HPDE6-E6E7 (cell line): ENCODE measurements at regions not wholly inside any gene's neighbourhood (a gene's known extent, or its start where the extent isn't known, plus 50 kb on each side); places are given as distances from the start of the nearest gene placed in this dataset.
"Not testable (repeated sequence)": the region's sequence is repeated elsewhere in the genome, so short reads cannot be mapped to it uniquely, and the experiment has no call there.

Experiments used
- DNase-seq: peaks from one replicate; pipeline ENCODE4 v3.0.0; 2011; ENCODE audit warnings: missing footprints; ENCODE audit errors: extremely low spot score

DNA sequence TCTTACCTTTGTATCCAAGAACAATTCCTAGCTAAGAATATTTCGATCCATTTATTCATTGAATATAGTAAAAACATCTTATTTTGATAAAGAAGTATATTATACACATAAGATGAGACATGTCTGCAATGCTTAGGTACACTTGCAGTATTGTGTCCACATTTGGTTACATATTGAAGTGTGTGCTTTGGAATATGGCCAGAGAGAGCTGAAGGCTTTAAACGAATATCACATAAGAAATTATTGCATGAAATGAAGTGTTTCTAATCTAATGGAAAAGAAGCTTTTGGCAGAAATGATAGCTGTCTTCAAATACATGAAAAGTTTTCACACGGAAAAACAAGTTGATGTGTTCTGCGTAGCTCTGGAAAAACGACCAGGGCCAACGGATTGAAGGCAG is 516.1 kb upstream of the ZFP42 start:
- DNase-seq = no peak

DNA sequence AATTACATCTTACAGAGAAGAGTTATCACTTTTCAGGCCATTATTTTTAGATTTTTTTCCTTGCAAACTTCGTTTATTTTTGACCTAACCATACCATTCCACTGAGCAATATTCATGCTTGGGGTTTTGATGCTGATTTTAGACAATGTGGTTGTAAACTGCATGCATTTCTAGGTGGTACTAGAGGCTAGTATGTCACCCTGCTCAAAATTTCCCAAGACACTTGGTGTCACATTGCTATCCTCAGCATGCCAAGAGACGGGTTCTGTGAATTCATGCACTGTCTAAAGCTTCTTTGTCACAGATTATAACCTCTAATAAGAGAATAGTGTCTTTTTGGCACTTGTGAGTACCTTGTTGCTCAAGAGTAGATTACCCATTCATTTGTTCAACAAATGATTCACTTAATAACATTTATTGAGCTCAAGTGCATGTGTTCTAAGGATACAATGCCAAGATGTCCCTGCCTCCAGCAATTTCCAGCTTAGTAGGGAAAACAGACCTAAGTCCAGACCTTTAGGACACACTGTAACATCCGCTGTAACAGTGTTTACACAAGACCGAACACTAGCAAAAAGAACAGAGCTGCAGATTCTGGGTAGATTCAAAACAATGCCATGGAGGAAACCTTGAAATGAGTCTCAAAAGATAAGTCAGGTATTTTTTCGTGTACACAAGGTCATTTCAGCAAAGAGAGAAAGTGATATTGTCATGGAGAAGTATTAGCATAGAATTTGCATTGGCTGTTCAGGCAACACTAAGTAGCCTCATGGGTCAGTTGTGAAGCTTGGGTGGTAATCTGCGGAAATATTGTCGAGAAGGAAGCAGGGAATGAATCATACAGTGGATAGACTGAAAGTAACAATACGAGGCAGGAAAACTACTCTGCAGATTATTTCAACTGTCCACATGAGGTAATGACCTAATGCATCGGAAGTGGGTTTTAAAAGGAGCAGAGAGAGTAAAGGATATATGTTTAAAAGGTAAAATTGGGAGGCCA is 515.1 kb upstream of the ZFP42 start:
- no peak for DNase-seq

DNA sequence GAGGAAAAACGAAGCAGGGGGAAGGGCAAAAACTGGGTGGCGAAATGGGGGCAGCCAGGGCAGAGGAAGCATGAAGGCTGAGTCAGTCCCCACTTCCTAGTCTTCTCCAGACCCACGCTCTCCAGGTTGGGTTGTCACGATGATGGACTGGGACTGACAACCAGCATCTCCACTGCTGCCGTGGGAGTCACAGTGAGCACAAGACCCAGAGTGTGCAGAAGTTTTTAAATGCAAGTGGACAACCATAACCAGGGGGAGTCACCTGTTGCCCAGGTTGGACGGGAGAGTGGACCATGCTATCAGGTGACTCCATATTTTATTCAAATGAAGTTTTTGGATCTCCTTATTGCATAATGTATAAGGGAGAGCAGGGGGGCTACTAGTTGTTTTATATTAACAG is 511.4 kb upstream of the ZFP42 start:
- DNase-seq = no peak

DNA sequence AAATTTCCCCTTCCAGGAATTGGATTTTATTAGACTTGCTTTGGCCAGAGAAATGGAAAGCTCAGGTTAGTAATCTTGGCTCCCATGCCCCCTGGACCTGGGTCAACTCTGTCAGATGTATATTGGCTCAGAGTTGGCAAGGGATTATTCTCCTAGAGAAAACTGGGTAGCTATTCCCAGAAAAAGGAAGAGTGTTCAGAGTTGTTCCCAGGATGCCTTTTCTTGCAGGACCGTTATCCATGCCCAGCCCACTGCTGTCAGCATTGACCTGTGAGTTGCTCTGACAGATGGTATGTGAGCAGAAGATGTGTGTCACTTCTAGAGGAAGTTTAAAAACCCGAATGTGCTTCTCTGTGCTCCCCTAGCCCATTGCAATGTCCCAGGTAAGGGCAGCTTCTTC is 509.9 kb upstream of the ZFP42 start:
- no peak for DNase-seq

DNA sequence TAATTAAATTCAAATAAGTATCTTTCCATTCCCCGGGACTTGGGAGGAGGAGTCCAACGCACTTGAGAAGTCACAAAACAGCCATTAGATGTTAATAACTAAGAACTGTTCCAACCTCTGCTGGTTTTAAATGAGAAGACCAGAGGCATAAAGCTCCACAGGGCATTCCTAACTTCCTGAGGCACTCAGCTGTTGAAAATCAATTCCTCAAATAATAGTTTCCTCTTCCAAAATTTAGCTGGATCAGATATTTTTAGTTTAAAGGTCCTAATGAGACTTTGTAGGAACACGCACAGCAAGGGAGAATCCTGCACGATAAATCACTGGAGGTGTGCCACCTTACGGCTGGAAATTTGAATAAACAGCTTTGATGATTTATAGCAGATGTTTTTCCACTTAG is 504.3 kb upstream of the ZFP42 start:
- no peak for DNase-seq

DNA sequence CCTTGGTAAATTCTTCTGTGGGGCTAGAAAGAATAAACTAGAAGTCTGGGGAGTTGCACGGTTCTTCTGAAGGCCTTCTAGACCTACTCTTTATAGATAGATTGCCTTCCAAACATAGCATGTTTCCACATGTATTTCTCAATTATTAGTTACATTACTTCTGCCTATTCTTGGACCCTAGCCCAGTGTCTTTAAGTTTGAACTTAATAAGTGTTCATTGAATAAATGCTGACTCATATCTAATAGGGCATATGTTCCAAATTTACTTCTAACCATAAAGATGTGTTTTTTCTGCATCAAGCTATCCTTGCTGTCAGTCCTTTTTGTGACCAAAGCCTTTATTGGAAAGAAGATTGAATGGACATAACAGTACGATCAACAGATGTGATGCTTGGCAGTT is 503.6 kb upstream of the ZFP42 start:
- no peak for DNase-seq

DNA sequence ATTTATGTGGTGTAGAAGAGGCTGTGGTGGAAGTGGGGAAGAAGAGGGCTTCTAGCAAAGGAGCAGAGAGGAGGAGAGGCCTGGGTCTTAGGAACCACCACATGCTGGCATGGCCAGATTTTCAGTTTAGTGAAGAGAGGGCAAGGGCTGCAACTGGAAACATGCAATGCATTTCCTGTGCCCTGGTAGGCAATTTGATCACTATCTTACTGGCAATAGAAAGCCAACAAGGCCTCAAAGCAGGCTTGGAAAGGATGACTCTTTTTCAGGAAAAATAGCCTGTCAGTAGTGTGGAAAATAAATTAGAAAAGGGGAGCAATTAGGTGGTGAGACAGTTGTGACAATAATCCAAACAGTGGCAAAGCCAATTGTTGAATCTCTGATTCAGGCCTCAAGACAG is 501.9 kb upstream of the ZFP42 start:
- DNase-seq = no peak

DNA sequence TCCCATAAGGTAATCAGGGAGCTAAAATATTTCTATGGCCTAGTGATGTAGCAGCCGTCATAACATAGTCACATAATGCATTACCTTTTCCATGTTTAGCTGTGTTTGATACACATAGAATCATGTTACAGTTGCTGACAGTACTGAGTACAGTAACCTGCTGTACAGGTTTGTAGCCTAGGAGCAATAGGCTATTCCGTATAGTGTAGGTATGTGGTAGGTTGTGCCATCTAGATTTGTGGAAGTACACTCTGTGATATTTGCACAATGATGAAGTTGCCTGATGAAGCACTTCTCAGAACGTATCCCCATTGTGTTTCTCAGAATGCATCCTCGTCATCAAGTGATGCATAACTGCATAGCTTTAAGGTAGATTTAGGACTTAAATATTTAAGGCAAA is 495.6 kb upstream of the ZFP42 start:
- no peak for DNase-seq

DNA sequence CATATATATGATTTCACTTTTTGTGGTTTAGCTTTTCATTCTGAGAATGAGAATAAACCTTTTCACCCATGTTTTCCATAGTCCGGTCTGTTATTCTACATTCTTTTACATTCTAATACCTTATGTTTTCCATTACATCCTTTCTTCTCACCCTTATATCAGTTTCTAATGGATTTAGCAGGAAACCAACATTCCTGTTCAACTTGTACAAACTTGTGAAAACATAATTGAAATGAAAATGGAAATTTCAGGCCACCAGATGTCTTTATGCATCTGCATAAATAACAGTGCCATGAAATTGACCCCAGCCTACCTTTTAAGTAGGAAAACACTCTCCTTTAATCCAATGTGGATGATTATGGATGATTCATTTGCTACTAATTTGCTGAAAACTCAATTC is 494.8 kb upstream of the ZFP42 start:
- no peak for DNase-seq

DNA sequence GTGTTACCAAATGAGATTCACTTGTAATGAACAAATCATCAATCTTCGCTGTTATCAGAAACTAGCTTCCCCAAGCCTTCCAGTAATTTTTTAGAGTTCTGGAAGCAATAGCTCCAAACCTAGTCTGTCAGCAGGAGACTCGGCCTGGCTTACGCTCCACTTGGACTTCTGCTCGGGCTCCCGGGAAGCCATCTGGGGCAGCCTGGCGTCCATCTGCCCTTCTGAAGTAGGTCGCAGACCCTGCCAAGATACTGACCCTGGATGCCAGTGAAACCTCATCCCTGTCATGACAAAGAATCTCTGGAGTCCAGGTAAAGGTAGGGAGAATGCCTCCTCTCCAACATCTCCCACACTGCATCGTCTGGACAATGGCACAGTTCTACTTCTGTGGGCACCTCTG is 493.8 kb upstream of the ZFP42 start:
- DNase-seq = no peak

DNA sequence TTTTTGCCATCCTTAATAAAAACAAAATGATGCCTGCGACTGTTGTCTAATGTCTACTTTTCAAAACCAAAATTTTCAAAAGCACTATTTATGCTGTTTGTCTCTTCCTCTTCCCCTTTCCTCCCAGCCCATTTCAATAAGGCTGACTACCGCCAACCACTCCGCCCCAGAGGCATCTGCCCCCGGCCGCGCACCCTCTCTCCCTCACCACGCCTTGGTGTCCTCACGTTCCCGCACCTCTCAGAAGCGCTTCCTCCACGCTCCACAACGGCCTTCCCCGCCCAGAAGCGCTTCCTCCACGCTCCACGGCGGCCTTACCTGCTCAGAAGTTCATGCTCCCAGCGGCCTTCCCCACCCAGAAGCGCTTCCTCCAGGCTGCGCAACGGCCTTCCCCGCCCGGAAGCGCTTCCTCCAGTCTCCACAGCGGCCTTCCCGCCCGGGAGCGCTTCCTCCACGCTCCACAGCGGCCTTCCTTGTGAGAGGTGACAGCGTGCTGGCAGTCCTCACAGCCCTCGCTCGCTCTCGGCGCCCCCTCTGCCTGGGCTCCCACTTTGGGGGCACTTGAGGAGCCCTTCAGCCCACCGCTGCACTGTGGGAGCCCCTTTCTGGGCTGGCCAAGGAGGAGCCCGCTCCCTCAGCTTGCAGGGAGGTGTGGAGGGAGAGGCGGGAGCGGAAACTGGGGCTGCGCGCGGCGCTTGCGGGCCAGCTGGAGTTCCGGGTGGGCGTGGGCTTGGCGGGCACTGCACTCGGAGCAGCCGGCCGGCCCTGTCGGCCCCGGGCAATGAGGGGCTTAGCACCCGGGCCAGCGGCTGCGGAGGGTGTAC is 490.4 kb upstream of the ZFP42 start:
- no peak for DNase-seq

DNA sequence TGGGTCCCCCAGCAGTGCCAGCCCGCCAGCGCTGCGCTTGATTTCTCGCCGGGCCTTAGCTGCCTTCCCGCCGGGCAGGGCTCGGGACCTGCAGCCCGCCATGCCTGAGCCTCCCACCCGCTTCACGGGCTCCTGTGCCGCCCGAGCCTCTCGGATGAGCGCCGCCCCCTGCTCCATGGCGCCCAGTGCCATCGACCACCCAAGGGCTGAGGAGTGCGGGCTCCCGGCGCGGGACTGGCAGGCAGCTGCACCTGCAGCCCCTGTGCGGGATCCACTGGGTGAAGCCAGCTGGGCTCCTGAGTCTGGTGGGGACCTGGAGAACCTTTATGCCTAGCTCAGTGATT is 489.8 kb upstream of the ZFP42 start:
- DNase-seq = not testable (repeated sequence)

DNA sequence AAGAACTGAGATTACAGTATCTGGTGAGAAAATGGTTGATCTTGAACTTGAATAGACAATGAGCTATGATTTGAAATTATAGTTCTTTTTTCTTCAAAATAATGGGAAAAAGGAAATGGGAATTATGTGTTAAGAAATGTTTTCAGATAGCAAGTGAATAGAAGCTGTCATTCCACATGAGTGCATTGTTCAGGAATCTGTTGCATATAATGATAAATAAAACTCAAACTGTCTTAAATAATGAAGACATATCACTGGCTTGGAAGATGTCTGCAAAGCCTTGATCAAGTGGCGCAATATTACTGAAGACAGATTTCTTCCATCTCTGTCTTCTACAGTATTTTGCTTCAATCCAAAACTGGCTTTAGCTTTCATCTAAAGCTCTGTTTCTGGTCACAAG is 479.3 kb upstream of the ZFP42 start:
- no peak for DNase-seq

DNA sequence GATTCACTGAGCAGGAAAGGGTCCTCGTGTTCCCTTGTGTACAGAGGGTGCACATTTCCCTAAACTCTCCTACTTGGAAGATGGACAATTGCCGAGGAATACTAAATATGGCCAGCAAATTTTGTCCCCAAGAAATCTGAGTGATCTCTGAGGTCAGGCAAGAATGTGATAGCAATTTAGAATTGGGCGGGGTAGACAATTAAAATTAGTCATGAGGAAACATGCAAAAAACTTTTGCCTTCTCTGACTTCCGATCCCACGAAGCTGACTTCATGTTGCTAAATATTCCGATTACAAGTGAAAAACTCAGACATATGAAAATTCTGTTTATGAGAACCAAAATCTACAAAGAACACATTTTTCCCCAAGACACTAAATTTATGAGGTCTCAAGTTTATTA is 453.9 kb upstream of the ZFP42 start:
- DNase-seq = no peak

DNA sequence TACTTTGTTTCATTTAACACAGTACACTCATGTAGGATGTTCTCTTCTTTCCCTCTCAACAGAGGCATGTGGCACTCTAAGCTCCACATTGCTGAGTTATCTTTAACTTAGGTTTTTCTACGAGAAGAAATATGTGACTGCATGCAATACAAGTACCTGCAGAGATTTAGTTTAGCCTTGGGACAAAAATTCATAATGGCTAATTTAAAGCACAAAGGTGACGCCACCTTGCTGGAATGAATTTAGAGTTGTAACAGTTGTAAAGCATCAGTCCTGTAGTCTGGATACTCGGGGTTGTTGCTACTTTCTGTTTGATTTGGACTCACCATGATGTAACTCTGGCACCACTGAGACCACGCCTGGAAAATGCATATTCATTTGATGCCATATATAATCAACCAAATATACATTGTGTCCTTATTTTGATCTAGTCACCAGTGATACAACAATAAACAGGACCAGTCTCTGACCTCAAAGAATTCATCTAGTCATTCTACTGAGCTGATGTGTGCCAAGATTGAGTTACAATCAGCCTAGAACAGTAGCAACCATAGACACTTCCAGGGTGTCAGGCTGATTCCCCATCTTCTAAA is 451.0 kb upstream of the ZFP42 start:
- no peak for DNase-seq

DNA sequence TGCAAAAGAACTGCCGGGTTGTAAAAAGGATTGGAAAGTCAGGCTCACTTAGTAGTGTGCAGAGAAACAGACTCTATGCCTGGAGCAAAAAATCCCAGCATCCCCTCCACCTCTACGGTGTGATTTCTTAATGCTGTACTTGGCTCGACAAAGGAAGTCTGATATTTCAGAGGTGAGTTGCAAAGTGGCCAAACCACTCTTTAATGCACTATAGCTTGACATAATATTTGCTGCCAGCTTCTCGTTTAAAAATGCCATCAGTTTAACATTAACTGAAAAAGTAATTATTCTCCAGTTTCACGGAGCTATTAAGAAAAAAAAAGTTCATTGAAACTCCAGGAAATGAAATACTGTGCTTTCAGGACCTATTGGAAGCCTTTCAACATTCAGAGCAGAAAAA is 448.3 kb upstream of the ZFP42 start:
- no peak for DNase-seq

DNA sequence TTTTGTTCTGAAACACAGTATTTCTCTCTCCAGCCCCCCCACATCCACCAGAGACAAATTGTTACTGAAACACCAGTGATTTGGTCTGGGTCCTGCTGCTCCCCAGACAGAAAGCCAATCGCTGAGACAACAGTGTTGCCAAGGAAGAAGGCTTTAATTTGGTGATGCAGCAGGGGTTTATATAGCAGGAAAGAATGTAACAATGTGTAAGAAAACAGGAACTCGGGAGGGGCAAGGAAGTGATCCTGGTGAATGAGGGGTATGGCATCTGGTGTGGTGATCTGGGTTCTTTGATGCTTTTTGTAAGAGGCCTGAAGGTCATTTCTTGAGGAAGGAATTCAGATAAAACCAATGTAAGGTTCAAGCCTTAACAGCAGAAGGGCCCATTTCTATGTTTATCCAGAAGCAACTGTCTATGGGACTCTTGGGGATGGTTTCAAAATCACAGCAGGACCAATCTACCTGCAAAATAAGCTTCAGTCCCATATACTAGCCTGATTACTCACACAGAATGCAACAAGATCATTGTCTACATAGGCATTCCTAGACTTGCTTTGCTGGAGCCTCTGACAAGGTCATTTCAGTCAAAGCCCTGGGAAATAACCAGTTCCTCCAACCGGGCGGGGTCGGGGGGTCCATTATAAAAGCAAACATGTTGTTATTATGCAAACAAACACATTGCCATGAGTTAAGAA is 445.2 kb upstream of the ZFP42 start:
- no peak for DNase-seq

DNA sequence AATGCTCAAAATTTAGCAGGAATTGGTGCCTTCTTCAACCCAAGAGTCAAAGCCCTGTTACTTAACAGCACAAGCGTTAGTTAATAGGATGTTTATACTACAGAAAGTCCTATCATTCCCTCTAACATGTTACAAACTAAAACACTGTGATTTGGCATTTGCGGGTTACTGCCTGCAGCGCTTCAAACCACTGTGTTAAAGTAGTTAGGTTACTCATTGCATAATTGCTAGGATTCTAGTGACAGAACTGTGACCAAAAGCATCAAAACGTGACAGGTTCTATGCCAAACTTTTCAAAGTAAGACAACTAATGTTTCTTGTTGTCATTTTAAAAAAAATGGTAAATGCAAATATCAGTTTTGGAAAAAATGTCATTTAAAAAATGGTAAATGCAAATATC is 442.8 kb upstream of the ZFP42 start:
- DNase-seq = no peak

DNA sequence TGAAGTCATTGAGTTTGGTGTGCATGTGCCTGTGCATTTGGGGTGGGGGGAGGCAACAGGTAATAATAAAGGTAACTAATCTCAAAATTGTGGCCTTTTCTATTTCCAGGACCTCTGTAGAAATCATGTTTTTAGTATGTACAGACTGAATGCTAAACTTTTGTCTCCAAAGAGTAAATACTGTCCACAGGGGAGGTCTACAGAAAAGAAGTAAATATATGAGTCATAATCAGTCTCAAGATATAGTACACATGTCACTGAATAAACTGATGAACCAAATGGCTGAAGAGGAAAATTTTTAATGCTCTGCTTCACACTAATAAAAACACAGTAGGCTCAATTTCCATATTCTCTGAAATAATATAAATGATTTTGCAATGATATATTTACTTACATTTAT is 440.4 kb upstream of the ZFP42 start:
- no peak for DNase-seq

DNA sequence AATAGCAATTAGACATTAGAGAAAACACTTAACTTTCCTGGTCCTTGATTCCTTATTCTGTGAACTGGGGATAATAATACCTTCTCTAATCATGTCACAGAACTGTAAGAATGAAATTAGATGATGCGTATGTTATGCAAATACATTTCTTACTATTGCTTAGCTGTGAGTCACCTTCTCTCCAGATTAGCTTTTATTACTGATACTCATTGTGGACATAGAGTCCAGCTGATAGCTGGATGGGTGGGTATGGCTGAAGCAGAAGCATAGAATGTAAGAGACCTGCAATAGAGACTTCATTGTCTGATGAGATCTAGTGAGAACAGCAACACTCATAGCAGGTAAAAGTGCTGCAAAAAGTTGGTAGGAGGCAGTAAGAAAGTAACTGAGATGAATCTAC is 437.2 kb upstream of the ZFP42 start:
- DNase-seq = no peak

DNA sequence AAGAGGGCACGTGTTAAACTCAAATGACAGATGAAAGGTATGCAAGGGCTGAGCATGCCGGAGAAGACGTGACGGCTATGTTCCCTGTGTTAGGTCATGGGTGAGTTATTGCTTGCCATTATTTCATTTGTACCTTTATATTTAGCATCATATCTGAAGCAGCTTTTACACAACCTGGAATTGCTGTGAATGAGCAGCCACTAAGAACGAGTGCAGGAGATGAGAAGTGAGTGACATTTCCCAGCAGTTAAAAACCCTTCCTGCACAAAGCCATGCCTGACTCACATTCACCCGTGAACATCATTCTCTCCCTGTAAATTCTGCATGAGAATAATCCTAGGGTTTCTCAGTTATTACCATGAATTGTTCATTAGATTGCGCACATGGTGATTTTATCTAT is 433.2 kb upstream of the ZFP42 start:
- no peak for DNase-seq

DNA sequence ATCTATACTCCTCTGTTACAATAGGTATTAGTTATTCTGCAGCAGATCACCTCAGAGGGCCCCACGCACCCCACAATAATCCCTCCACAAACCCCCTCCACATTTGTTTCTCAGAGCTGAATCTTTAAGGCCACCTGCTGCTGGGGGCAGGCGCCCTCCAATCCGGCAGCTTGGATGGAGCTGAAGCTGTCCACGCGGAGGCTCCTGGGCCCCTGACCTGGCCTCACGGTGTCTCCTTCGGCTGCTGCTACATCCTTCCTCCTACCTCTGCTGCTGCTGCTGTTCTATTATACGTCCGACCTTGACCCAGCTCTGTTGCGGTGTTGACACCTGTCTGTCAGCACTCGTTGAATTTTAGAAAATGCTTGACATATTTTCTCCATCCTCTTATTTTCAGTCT is 430.2 kb upstream of the ZFP42 start:
- no peak for DNase-seq
